ENCODE measurements at regions not wholly inside any gene's neighbourhood (a gene's known extent, or its start where the extent isn't known, plus 50 kb on each side); places are given as distances from the start of the nearest gene placed in this dataset.

DNA sequence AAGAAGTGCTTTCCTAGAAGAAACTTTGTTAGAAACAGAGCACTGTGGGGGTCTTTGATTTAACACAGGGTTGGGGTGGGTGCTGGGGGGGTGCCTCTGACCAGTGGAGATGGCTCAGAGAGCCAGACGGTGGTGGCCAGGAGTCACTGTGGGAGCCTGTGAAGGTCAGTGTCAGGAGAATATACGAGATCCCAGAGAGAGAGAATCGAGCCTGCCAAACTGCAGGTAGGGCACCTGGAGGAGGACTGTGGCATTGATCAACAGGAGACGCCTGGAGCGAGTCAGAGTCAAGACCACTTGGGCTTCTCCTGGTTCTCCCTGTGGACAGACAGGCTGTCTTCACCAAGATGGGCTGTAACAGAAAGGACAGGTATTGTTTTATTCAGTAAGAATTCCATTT is 136.5 kb upstream of the TWIST2 start:
- no peak for DNase-seq (ENCODE audit: extremely low read depth, insufficient read length)
- no peak for TF ChIP-seq CTCF (IDR thresholded peaks at IDR 0.05; ENCODE audit: insufficient read depth, low read length, poor library complexity, severe bottlenecking)
- H3K4me3 ChIP-seq (replicated peaks; ENCODE audit: low read depth, low read length), result no peak overlapping the region
- H3K36me3 ChIP-seq (ENCODE audit: control insufficient read depth, insufficient read depth, low read length), result no peaks in the 10 kb centered on the region
- no peaks in the 10 kb centered on the region for H3K27me3 ChIP-seq (replicated peaks; ENCODE audit: control insufficient read depth, insufficient read depth, low read length)

- TF ChIP-seq CTCF (IDR thresholded peaks at IDR 0.05; ENCODE audit: insufficient read depth, low read length, poor library complexity, severe bottlenecking), result no peak
- no peaks in the 10 kb centered on the region for H3K36me3 ChIP-seq (ENCODE audit: control insufficient read depth, insufficient read depth, low read length)
Observed at GRCh38 chr2:238712011-238712410, 135.9 kb upstream of the TWIST2 start.

GRCh38 chr2:238713198-238713826 is 134.6 kb upstream of the TWIST2 start:
- DNase-seq (ENCODE audit: extremely low read depth, insufficient read length), result no peak
- Histone ChIP-seq H3K4me3 (replicated peaks; ENCODE audit: low read depth, low read length) (no peak overlapping the region), H3K27me3 (replicated peaks; ENCODE audit: control insufficient read depth, insufficient read depth, low read length) (no peaks in the 10 kb centered on the region), H3K36me3 (ENCODE audit: control insufficient read depth, insufficient read depth, low read length) (no peaks in the 10 kb centered on the region)
- no peak for TF ChIP-seq CTCF (IDR thresholded peaks at IDR 0.05; ENCODE audit: insufficient read depth, low read length, poor library complexity, severe bottlenecking)

More at GRCh38 chr2:238712011-238712410, 135.9 kb upstream of the TWIST2 start:
- no peak for DNase-seq (ENCODE audit: extremely low read depth, insufficient read length)
- Histone ChIP-seq H3K27me3 (replicated peaks; ENCODE audit: control insufficient read depth, insufficient read depth, low read length) (no peaks in the 10 kb centered on the region), H3K4me3 (replicated peaks; ENCODE audit: low read depth, low read length) (no peak overlapping the region)

DNA sequence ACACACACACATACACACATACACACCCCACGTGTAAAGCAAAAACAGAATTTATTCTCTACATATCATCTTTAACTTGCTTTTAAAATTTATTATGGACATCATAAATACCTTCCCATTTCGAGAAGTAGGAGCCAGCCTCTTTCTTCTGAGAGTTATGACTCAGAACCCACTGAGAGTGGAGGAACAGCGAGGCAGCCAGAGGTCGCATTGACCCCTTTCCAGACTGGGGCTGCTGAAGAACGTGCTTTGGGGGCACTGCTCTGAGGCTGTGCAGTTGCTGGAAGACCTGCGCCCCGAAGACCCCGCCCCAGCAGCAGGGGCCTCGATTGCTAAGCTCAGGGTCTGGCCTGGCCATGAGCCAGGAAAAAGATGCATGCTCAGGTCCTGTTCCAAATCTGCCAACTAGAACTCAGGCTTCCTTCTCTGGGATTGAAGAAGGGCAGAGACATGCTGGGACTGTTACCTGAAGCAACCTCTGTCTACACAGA is 133.8 kb upstream of the TWIST2 start:
- no peaks in the 10 kb centered on the region for H3K27me3 ChIP-seq (replicated peaks; ENCODE audit: control insufficient read depth, insufficient read depth, low read length)
- no peak for DNase-seq (ENCODE audit: extremely low read depth, insufficient read length)
- H3K4me3 ChIP-seq (replicated peaks; ENCODE audit: low read depth, low read length), result no peak overlapping the region
- H3K36me3 ChIP-seq (ENCODE audit: control insufficient read depth, insufficient read depth, low read length), result no peaks in the 10 kb centered on the region
- no peak for TF ChIP-seq CTCF (IDR thresholded peaks at IDR 0.05; ENCODE audit: insufficient read depth, low read length, poor library complexity, severe bottlenecking)

- H3K4me3 ChIP-seq (replicated peaks; ENCODE audit: low read depth, low read length), result no peak overlapping the region
- no peak for TF ChIP-seq CTCF (IDR thresholded peaks at IDR 0.05; ENCODE audit: insufficient read depth, low read length, poor library complexity, severe bottlenecking)
- H3K36me3 ChIP-seq (ENCODE audit: control insufficient read depth, insufficient read depth, low read length), result no peaks in the 10 kb centered on the region
- DNase-seq (ENCODE audit: extremely low read depth, insufficient read length), result no peak
- no peaks in the 10 kb centered on the region for H3K27me3 ChIP-seq (replicated peaks; ENCODE audit: control insufficient read depth, insufficient read depth, low read length)
Observed at GRCh38 chr2:238716171-238716570, 131.7 kb upstream of the TWIST2 start.

DNA sequence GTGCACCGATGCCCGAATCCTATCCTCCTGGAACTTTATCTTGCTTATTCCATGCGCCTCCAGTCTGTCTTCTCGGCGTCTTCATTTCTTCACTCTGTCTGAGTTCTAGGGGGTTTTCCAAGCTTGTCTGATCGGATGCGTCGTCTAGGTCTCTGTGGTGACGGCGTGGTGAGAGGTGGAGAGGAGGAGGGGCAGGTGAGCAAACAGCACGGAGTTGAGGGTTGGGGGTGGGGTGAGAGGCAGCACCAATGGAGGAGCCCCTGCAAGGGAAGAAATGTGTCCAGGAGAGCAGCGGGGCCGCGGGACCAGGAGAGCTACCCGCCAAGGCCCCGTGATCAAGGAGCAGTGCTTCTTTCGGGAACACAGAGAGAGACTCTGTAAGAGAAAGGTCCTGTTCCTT is 131.3 kb upstream of the TWIST2 start:
- Histone ChIP-seq H3K4me3 (replicated peaks; ENCODE audit: low read depth, low read length) (no peak overlapping the region), H3K36me3 (ENCODE audit: control insufficient read depth, insufficient read depth, low read length) (no peaks in the 10 kb centered on the region), H3K27me3 (replicated peaks; ENCODE audit: control insufficient read depth, insufficient read depth, low read length) (no peaks in the 10 kb centered on the region)
- no peak for DNase-seq (ENCODE audit: extremely low read depth, insufficient read length)
- TF ChIP-seq CTCF (IDR thresholded peaks at IDR 0.05; ENCODE audit: insufficient read depth, low read length, poor library complexity, severe bottlenecking), result no peak

Measured in GM06990 (cell line).